DOHH2 (cell line): ENCODE measurements at regions not wholly inside any gene's neighbourhood (a gene's known extent, or its start where the extent isn't known, plus 50 kb on each side); places are given as distances from the start of the nearest gene placed in this dataset.

Experiments
- CTCF ChIP-seq: fragments of 200-600 bp; sonication (generic); IDR thresholded peaks from one replicate; pipeline ENCODE4 v1.5.1; 2014; ENCODE audit warnings: antibody characterized with exemption, mild to moderate bottlenecking, low read depth, low read length; ENCODE audit not compliant: poor library complexity, severe bottlenecking
- EZH2phosphoT487 ChIP-seq: fragments of 200-600 bp; sonication (generic); IDR thresholded peaks from 2 replicates; pipeline ENCODE4 v1.6.1; 2017; ENCODE audit warnings: borderline replicate concordance, mild to moderate bottlenecking, antibody characterized with exemption, low read length, moderate library complexity, mixed read lengths

- TF ChIP-seq CTCF (no peak), EZH2phosphoT487 (no peak)
Observed at GRCh38 chr12:92010853-92011701, 134.6 kb downstream of the BTG1 start.
